CD14-positive monocyte (primary cell): ENCODE measurements at regions not wholly inside any gene's neighbourhood (a gene's known extent, or its start where the extent isn't known, plus 50 kb on each side); places are given as distances from the start of the nearest gene placed in this dataset.

Source experiments
- DNase-seq, 3 donors: peaks; one replicate each; pipeline ENCODE4 v3.0.0-alpha.2; 2011 to 2022
- H2AFZ ChIP-seq: 2 replicates; pipeline ENCODE4 v1.6.0; 2012; ENCODE audit warnings: mild to moderate bottlenecking, low read depth, low read length, inconsistent platforms; ENCODE audit not compliant: insufficient read depth, poor library complexity, severe bottlenecking
- H3K27ac ChIP-seq, 2 donors: 1 replicate in 1 of 2; 2 replicates in 1 of 2; pipeline ENCODE4 v1.5.1; 2012 to 2013; ENCODE audit warnings: low read length in 2 of 2, control low read depth in 1 of 2, inconsistent platforms in 1 of 2, low read depth in 1 of 2, mild to moderate bottlenecking in 1 of 2
- H3K27me3 ChIP-seq, 2 donors: one replicate each; pipeline versions ENCODE4 v1.6.0 to v1.6.1; 2011 to 2013; ENCODE audit warnings: low read length in 2 of 2; ENCODE audit not compliant: control insufficient read depth in 2 of 2, insufficient read depth in 2 of 2
- H3K36me3 ChIP-seq, 2 donors: replicated peaks in 1 of 2; 1 replicate in 1 of 2; 2 replicates in 1 of 2; pipeline versions ENCODE4 v1.5.1 to v1.6.1; 2012 to 2013; ENCODE audit warnings: low read length in 2 of 2, control low read depth in 1 of 2, inconsistent platforms in 1 of 2, mild to moderate bottlenecking in 1 of 2; ENCODE audit not compliant: insufficient read depth in 2 of 2, control insufficient read depth in 1 of 2
- H3K4me1 ChIP-seq, 2 donors: 1 replicate in 1 of 2; 2 replicates in 1 of 2; pipeline versions ENCODE4 v1.5.1 to v1.6.1; 2012 to 2013; ENCODE audit warnings: low read length in 2 of 2, control low read depth in 1 of 2, inconsistent platforms in 1 of 2, mild to moderate bottlenecking in 1 of 2, moderate library complexity in 1 of 2; ENCODE audit not compliant: insufficient read depth in 2 of 2, control insufficient read depth in 1 of 2
- H3K4me2 ChIP-seq: replicated peaks from 2 replicates; pipeline ENCODE3; 2012; ENCODE audit warnings: low read length, moderate library complexity, mild to moderate bottlenecking; ENCODE audit not compliant: poor library complexity, severe bottlenecking; ENCODE audit errors: extremely low read depth
- H3K4me3 ChIP-seq, 3 experiments: fragments of 200-600 bp in 1 of 3; sonication (generic) in 1 of 3; replicated peaks in 1 of 3; 1 replicate in 2 of 3; 2 replicates in 1 of 3; pipeline ENCODE4 v1.5.1; 2011 to 2013; ENCODE audit warnings: low read length in 3 of 3, mild to moderate bottlenecking in 3 of 3, control low read depth in 2 of 3, low read depth in 2 of 3, inconsistent platforms in 1 of 3, moderate library complexity in 1 of 3
- H3K79me2 ChIP-seq: 2 replicates; pipeline ENCODE4 v1.6.0; 2012; ENCODE audit warnings: mild to moderate bottlenecking, control low read depth, inconsistent platforms, low read length, moderate library complexity; ENCODE audit not compliant: insufficient read depth
- H3K9ac ChIP-seq: 2 replicates; pipeline ENCODE4 v1.6.0; 2017; ENCODE audit warnings: low read length, mild to moderate bottlenecking; ENCODE audit not compliant: insufficient read depth, poor library complexity, severe bottlenecking
- H3K9me3 ChIP-seq, 2 donors: replicated peaks in 1 of 2; 1 replicate in 1 of 2; 2 replicates in 1 of 2; pipeline versions ENCODE4 v1.5.1 to v1.6.1; 2012 to 2013; ENCODE audit warnings: low read length in 2 of 2, control low read depth in 1 of 2; ENCODE audit not compliant: control insufficient read depth in 1 of 2, insufficient read depth in 1 of 2
- H4K20me1 ChIP-seq: 2 replicates; pipeline ENCODE4 v1.6.0; 2012; ENCODE audit warnings: mild to moderate bottlenecking, low read length, control low read depth, moderate library complexity; ENCODE audit not compliant: insufficient read depth
- H3K27ac Mint-ChIP-seq, 7 donors: one replicate each; pipeline ENCODE4 v1.8.0; 2020; ENCODE audit warnings: mild to moderate bottlenecking in 7 of 7, mixed read lengths in 7 of 7, moderate library complexity in 6 of 7, inconsistent platforms in 2 of 7
- H3K27me3 Mint-ChIP-seq, 3 donors: one replicate each; pipeline ENCODE4 v1.8.0; 2021 to 2022; ENCODE audit warnings: low read depth in 3 of 3, mild to moderate bottlenecking in 3 of 3, mixed read lengths in 3 of 3, moderate library complexity in 3 of 3, inconsistent platforms in 1 of 3
- H3K36me3 Mint-ChIP-seq, 2 donors: one replicate each; pipeline ENCODE4 v1.8.0; 2020; ENCODE audit warnings: mixed read lengths in 2 of 2, inconsistent platforms in 1 of 2, mild to moderate bottlenecking in 1 of 2
- H3K4me1 Mint-ChIP-seq: one replicate; pipeline ENCODE4 v1.8.0; 2020; ENCODE audit warnings: mild to moderate bottlenecking, mixed read lengths
- H3K4me3 Mint-ChIP-seq, 2 donors: one replicate each; pipeline ENCODE4 v1.8.0; 2020; ENCODE audit warnings: mild to moderate bottlenecking in 2 of 2, mixed read lengths in 2 of 2, moderate library complexity in 1 of 2
- H3K9me3 Mint-ChIP-seq, 7 donors: one replicate each; pipeline ENCODE4 v1.8.0; 2020 to 2022; ENCODE audit warnings: mixed read lengths in 7 of 7, mild to moderate bottlenecking in 6 of 7, moderate library complexity in 6 of 7, inconsistent platforms in 2 of 7
- CTCF ChIP-seq: fragments of 200-600 bp; IDR thresholded peaks from one replicate; pipeline ENCODE4 v1.8.0; 2022; ENCODE audit warnings: antibody characterized with exemption, mild to moderate bottlenecking
- WGBS: methylation state at CpG from one replicate; pipeline ENCODE4 v1.1.5; 2013; ENCODE audit warnings: missing lambda C conversion rate; ENCODE audit not compliant: insufficient coverage; 5-methylcytosine and 5-hydroxymethylcytosine counted together
- intact Hi-C, 2 donors: fragments of 100-400 bp; cut with micrococcal nuclease; formaldehyde crosslinking; loops; one replicate each; pipeline versions ENCODE4 v1.15.0 to v1.15.1; 2023

- no peak overlapping the region for H2AFZ ChIP-seq
- Mint-ChIP-seq H3K27me3 (no peaks in the 10 kb centered on the region), H3K9me3 (peaks cover 10 to 27% (median 14%) of the 10 kb centered on the region in 7 donors), H3K4me3 (no peak overlapping the region), H3K36me3 (no peaks in the 10 kb centered on the region), H3K4me1 (no peaks in the 10 kb centered on the region), H3K27ac (no peak overlapping the region)
- no peak overlapping the region for H3K4me3 ChIP-seq
- H3K27ac ChIP-seq = no peak overlapping the region
- H3K79me2 ChIP-seq = no peaks in the 10 kb centered on the region
- H3K27me3 ChIP-seq = no peaks in the 10 kb centered on the region
- no peak for DNase-seq
- no peak overlapping the region for H3K4me2 ChIP-seq
- H3K9me3 ChIP-seq = peaks cover 15 to 24% of the 10 kb centered on the region in 2 donors
- intact Hi-C loops = no loop called here
- H3K4me1 ChIP-seq = no peaks in the 10 kb centered on the region
- WGBS = no CpG with 5 or more reads among the region's 1 CpG
- TF ChIP-seq CTCF = no peak
- H3K36me3 ChIP-seq = no peaks in the 10 kb centered on the region
- H4K20me1 ChIP-seq = no peaks in the 10 kb centered on the region
- no peak overlapping the region for H3K9ac ChIP-seq
Observed at GRCh38 chr12:28905220-28905955, 243.7 kb upstream of the FAR2 start.

DNA sequence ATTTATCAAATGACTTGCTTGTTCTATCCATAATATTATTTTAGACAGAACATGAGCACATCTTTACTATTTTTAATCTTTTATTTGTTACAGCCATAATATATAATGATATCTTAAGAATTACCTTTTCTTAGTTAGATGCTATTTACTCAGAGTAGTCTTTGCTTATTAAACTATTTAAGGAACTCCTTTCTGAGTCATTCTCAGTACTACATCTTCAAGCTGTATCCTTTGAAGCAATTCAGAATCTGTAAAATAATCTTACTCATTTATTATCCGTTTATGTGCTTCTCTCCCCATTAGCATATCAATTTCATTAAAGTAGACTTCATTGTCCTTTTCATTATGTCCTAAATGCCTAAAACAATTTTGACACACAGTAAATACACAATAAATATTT, 240.4 kb upstream of the FAR2 start:
- peaks cover 9 to 25% of the 10 kb centered on the region in 2 donors for H3K9me3 ChIP-seq
- H3K79me2 ChIP-seq = no peaks in the 10 kb centered on the region
- no peaks in the 10 kb centered on the region for H4K20me1 ChIP-seq
- no peaks in the 10 kb centered on the region for H3K27me3 Mint-ChIP-seq
- intact Hi-C loops = no loop called here
- H3K9ac ChIP-seq = no peak overlapping the region
- no peak overlapping the region for H3K27ac Mint-ChIP-seq
- no peaks in the 10 kb centered on the region for H3K4me1 ChIP-seq
- no peak overlapping the region for H3K4me2 ChIP-seq
- no peak overlapping the region for H3K4me3 Mint-ChIP-seq
- H3K4me3 ChIP-seq = no peak overlapping the region
- DNase-seq = no peak
- no peak overlapping the region for H2AFZ ChIP-seq
- no peaks in the 10 kb centered on the region for H3K36me3 ChIP-seq
- peaks cover 8 to 27% (median 17%) of the 10 kb centered on the region in 7 donors for H3K9me3 Mint-ChIP-seq
- no peak overlapping the region for H3K27ac ChIP-seq
- H3K36me3 Mint-ChIP-seq = no peaks in the 10 kb centered on the region
- H3K27me3 ChIP-seq = no peaks in the 10 kb centered on the region
- no CpG with 5 or more reads among the region's 1 CpG for WGBS
- H3K4me1 Mint-ChIP-seq = no peaks in the 10 kb centered on the region
- no peak for TF ChIP-seq CTCF
